NB4 (cell line): ENCODE measurements at regions not wholly inside any gene's neighbourhood (a gene's known extent, or its start where the extent isn't known, plus 50 kb on each side); places are given as distances from the start of the nearest gene placed in this dataset.

Experiments
- DNase-seq: peaks from one replicate; pipeline ENCODE4 v3.0.0; 2010; ENCODE audit warnings: low read depth
- H3K4me3 ChIP-seq: one replicate; pipeline ENCODE4 v1.5.1; 2011; ENCODE audit warnings: mild to moderate bottlenecking, low read depth, low read length, moderate library complexity
- MYC ChIP-seq: IDR thresholded peaks from 2 replicates; pipeline ENCODE4 v1.6.1; 2011; ENCODE audit warnings: low read depth, low read length
- POLR2A ChIP-seq: IDR thresholded peaks from 2 replicates; pipeline ENCODE4 v1.6.1; 2011; ENCODE audit warnings: mild to moderate bottlenecking; ENCODE audit not compliant: insufficient read length; ENCODE audit errors: extremely low read depth
- TF ChIP-seq, protein P1 (sequence below): IDR thresholded peaks from one replicate; pipeline ENCODE4 v1.5.1; 2012; ENCODE audit warnings: low read depth, low read length
- TF ChIP-seq, protein P2 (sequence below): IDR thresholded peaks from 2 replicates; pipeline ENCODE4 v1.6.1; 2011; ENCODE audit warnings: low read depth, low read length

DNA sequence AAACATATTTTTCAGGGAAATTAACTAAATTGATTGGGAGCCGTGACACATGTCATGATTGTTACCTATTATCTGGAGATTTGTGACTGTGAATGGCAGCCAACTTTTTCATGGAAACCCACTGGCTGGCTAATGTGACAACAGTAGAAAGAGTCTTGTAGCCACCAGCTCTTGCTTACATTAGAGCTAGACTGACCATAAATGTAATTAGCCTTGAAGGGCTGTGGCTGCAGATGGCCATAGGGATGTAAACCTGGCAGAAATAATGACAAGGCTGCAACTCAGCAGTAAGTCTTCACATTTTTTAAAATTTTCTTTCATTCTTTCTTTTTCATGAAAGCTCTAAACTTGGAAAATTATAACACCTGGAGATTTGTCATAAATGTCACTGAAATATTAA is 168.2 kb upstream of the ROBO2 start:
- TF ChIP-seq, protein P1, sequence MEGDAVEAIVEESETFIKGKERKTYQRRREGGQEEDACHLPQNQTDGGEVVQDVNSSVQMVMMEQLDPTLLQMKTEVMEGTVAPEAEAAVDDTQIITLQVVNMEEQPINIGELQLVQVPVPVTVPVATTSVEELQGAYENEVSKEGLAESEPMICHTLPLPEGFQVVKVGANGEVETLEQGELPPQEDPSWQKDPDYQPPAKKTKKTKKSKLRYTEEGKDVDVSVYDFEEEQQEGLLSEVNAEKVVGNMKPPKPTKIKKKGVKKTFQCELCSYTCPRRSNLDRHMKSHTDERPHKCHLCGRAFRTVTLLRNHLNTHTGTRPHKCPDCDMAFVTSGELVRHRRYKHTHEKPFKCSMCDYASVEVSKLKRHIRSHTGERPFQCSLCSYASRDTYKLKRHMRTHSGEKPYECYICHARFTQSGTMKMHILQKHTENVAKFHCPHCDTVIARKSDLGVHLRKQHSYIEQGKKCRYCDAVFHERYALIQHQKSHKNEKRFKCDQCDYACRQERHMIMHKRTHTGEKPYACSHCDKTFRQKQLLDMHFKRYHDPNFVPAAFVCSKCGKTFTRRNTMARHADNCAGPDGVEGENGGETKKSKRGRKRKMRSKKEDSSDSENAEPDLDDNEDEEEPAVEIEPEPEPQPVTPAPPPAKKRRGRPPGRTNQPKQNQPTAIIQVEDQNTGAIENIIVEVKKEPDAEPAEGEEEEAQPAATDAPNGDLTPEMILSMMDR: no peak
- TF ChIP-seq, protein P2, sequence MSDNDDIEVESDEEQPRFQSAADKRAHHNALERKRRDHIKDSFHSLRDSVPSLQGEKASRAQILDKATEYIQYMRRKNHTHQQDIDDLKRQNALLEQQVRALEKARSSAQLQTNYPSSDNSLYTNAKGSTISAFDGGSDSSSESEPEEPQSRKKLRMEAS: no peak
- no peak for TF ChIP-seq POLR2A
- no peak for TF ChIP-seq MYC
- DNase-seq: no peak
- H3K4me3 ChIP-seq: no peak overlapping the region

DNA sequence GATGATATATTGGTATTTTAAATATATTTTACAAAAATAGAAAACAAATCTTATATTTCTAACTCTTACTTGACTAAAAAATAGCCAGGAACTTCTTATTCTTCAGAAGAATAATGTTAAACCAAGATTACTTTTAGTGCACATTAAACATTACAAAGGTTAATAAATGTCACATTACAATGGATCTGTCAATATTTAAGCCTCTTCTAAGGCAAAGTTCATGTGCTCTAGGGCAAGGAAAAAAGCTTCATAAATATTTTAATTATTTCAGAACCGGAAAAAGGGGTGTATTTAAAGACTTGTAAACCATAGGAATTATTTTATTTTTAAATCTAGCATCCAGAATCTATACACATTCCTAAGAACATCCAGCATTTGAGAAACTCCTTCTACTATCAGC is 166.9 kb upstream of the ROBO2 start:
- DNase-seq: no peak
- no peak overlapping the region for H3K4me3 ChIP-seq
- TF ChIP-seq POLR2A: no peak
- TF ChIP-seq MYC: no peak

DNA sequence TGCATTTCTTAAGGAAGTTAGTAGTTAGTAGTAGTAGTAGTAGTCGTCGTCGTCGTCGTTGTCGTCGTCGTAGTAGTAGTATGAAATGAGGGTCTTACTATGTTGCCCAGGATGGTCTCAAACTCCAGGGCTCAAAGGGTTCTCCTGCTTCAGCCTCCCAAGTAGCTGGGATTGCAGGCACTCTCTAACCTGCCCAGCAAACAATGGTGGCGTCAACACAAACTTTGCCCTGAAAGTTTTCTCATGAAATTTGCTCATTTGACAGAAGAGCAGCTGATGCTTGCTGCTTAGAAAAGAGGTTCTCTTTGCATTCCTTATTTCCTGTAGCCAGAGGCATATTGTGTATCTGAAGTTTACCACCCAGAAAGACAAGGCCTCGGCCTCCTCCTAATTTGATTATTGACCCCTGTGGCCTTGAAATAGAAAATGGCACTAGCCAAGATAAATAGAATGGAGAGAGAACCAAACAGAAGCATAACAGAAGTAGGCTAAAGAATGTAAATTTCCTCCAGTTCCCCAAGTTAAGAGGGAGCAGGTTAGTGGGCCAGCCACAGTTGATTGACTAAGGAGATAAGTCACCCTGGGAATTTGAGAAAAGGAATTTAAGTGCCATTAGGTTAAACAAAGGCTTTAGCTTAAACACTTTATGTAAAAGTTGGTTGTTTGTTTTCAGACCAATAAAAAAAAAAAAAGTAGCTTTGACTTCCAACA is 166.2 kb upstream of the ROBO2 start:
- no peak for DNase-seq
- no peak overlapping the region for H3K4me3 ChIP-seq
- TF ChIP-seq POLR2A: no peak
- TF ChIP-seq, protein P2: no peak
- no peak for TF ChIP-seq MYC
- TF ChIP-seq, protein P1: no peak

- no peak for DNase-seq
- H3K4me3 ChIP-seq: no peak overlapping the region
- TF ChIP-seq, protein P2: no peak
- TF ChIP-seq, protein P1: no peak
- TF ChIP-seq POLR2A: no peak
- TF ChIP-seq MYC: no peak
Measured at GRCh38 chr3:76879959-76880358, 159.9 kb upstream of the ROBO2 start.

GRCh38 chr3:76886761-76887500 is 153.0 kb upstream of the ROBO2 start:
- TF ChIP-seq MYC (no peak), POLR2A (no peak)
- TF ChIP-seq, protein P2: no peak
- H3K4me3 ChIP-seq: no peak overlapping the region
- no peak for DNase-seq

DNA sequence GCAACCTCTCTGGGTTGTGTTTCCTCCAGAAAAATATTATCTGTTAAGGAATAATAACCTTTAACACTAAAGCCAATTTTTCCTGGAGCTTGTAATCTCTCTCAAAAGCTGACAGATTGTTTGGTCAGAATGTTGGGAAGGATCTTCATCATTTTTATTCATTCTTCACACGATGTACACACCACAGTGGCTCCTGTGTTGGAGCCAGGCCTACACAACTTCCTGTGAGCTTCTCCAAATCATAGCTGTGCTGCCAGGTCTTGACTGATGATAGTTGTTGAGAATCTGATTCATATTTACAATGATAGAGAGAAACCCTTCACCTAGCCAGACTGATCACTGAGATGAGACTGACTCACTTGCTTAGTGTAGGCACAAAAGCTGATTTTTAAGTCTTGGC is 151.0 kb upstream of the ROBO2 start:
- no peak overlapping the region for H3K4me3 ChIP-seq
- TF ChIP-seq MYC (no peak), POLR2A (no peak)
- TF ChIP-seq, protein P2: no peak
- TF ChIP-seq, protein P1: no peak
- no peak for DNase-seq

GRCh38 chr3:76889911-76890310 is 150.0 kb upstream of the ROBO2 start:
- DNase-seq: no peak
- no peak overlapping the region for H3K4me3 ChIP-seq
- TF ChIP-seq, protein P2: no peak
- TF ChIP-seq, protein P1: no peak
- no peak for TF ChIP-seq MYC
- TF ChIP-seq POLR2A: no peak
